ENCODE measurements at regions not wholly inside any gene's neighbourhood (a gene's known extent, or its start where the extent isn't known, plus 50 kb on each side); places are given as distances from the start of the nearest gene placed in this dataset.

- no peak for TF ChIP-seq EZH2phosphoT487 (IDR thresholded peaks at IDR 0.05; ENCODE audit: borderline replicate concordance, low read length)
- TF ChIP-seq EZH2 (IDR thresholded peaks at IDR 0.05; ENCODE audit: low read length, unreplicated experiment) = no peak
- no peak for TF ChIP-seq CTCF (conservative IDR thresholded peaks at IDR 0.05; ENCODE audit: low read depth, low read length)
- no peak overlapping the region for H2AFZ ChIP-seq (ENCODE audit: low read length)
- DNase-seq = peak; percentile 70
- ChIA-PET POLR2A (ENCODE audit: unreplicated experiment) (interaction anchor here (0.6 kb wide), 2 partner anchors 18 to 45 kb away, joined by 3 read pairs; no protein-coding TSS in a partner anchor), CTCF (interaction anchor here (1.1 kb wide), 1 partner anchor 420 kb away, joined by 5 read pairs; no protein-coding TSS in a partner anchor)
- intact Hi-C loops (cut with micrococcal nuclease) = no loop called here
- H3K4me3 ChIP-seq (ENCODE audit: low read length) = no peak overlapping the region
- H3K4me2 ChIP-seq (ENCODE audit: low read length) = peak overlapping the region; percentile 43; the same call in 1 of the 2 replicates
- ATAC-seq = peak; percentile 65
- 0 out of 2 replicates have a peak, but pooled peaks cover 3% of the 10 kb centered on the region for H3K36me3 ChIP-seq (ENCODE audit: low read depth, low read length)
- BruUV-seq (replicated peaks) = no TSS peak
- no peaks in the 10 kb centered on the region for H3K79me2 ChIP-seq (ENCODE audit: low read length)
- peaks cover 19% of the 10 kb centered on the region for H3K4me1 ChIP-seq (ENCODE audit: insufficient read depth, low read length)
- H3K27me3 ChIP-seq (ENCODE audit: low read length) = no peaks in the 10 kb centered on the region
- no peaks in the 10 kb centered on the region for H4K20me1 ChIP-seq (ENCODE audit: low read length)
- no peaks in the 10 kb centered on the region for H3F3A ChIP-seq (ENCODE audit: low read length, unreplicated experiment)
- no peaks in the 10 kb centered on the region for H3K9me2 ChIP-seq (replicated peaks; ENCODE audit: low read length)
- H3K9me3 ChIP-seq (ENCODE audit: low read length) = no peaks in the 10 kb centered on the region
- no peak overlapping the region for H3K27ac ChIP-seq (ENCODE audit: low read length)
- no peak overlapping the region for H3K9ac ChIP-seq (ENCODE audit: low read length)
Observed at GRCh38 chr1:98048244-98048643, 127.4 kb upstream of the DPYD start.

GRCh38 chr1:98047171-98047570 lies 126.3 kb upstream of the DPYD start:
- H3K9ac ChIP-seq (ENCODE audit: low read length) = no peak overlapping the region
- H3K27me3 ChIP-seq (ENCODE audit: low read length) = no peaks in the 10 kb centered on the region
- intact Hi-C loops (cut with micrococcal nuclease) = no loop called here
- no peaks in the 10 kb centered on the region for H3K79me2 ChIP-seq (ENCODE audit: low read length)
- POLR2A ChIA-PET (ENCODE audit: unreplicated experiment) = no interaction called here
- H3K27ac ChIP-seq (ENCODE audit: low read length) = no peak overlapping the region
- no peak overlapping the region for H3K4me2 ChIP-seq (ENCODE audit: low read length)
- no peaks in the 10 kb centered on the region for H3K9me2 ChIP-seq (replicated peaks; ENCODE audit: low read length)
- CTCF ChIA-PET = no interaction called here
- DNase-seq (no peak), ATAC-seq (no peak)
- no peak overlapping the region for H2AFZ ChIP-seq (ENCODE audit: low read length)
- peaks cover 10% of the 10 kb centered on the region for H3K4me1 ChIP-seq (ENCODE audit: insufficient read depth, low read length)
- H3F3A ChIP-seq (ENCODE audit: low read length, unreplicated experiment) = no peaks in the 10 kb centered on the region
- H3K9me3 ChIP-seq (ENCODE audit: low read length) = no peaks in the 10 kb centered on the region
- H3K36me3 ChIP-seq (ENCODE audit: low read depth, low read length) = 0 out of 2 replicates have a peak, but pooled peaks cover 3% of the 10 kb centered on the region
- no peaks in the 10 kb centered on the region for H4K20me1 ChIP-seq (ENCODE audit: low read length)
- BruUV-seq (replicated peaks) = no TSS peak
- H3K4me3 ChIP-seq (ENCODE audit: low read length) = no peak overlapping the region
- no peak for TF ChIP-seq EZH2phosphoT487 (IDR thresholded peaks at IDR 0.05; ENCODE audit: borderline replicate concordance, low read length)
- no peak for TF ChIP-seq CTCF (conservative IDR thresholded peaks at IDR 0.05; ENCODE audit: low read depth, low read length)
- TF ChIP-seq EZH2 (IDR thresholded peaks at IDR 0.05; ENCODE audit: low read length, unreplicated experiment) = no peak

- ATAC-seq = no peak
- intact Hi-C loops (cut with micrococcal nuclease) = no loop called here
- Histone ChIP-seq H2AFZ (ENCODE audit: low read length) (no peak overlapping the region), H3K27ac (ENCODE audit: low read length) (no peak overlapping the region), H3K9me3 (ENCODE audit: low read length) (no peaks in the 10 kb centered on the region), H3K4me1 (ENCODE audit: insufficient read depth, low read length) (no peaks in the 10 kb centered on the region), H4K20me1 (ENCODE audit: low read length) (no peaks in the 10 kb centered on the region), H3K9ac (ENCODE audit: low read length) (no peak overlapping the region), H3K79me2 (ENCODE audit: low read length) (no peaks in the 10 kb centered on the region), H3K27me3 (ENCODE audit: low read length) (no peaks in the 10 kb centered on the region), H3K4me3 (ENCODE audit: low read length) (no peak overlapping the region), H3K9me2 (replicated peaks; ENCODE audit: low read length) (no peaks in the 10 kb centered on the region), H3K4me2 (ENCODE audit: low read length) (no peak overlapping the region), H3K36me3 (ENCODE audit: low read depth, low read length) (0 out of 2 replicates have a peak, but pooled peaks cover 3% of the 10 kb centered on the region), H3F3A (ENCODE audit: low read length, unreplicated experiment) (no peaks in the 10 kb centered on the region)
- no TSS peak for BruUV-seq (replicated peaks)
- ChIA-PET POLR2A (ENCODE audit: unreplicated experiment) (no interaction called here), CTCF (no interaction called here)
- no peak for DNase-seq
- no peak for TF ChIP-seq CTCF (conservative IDR thresholded peaks at IDR 0.05; ENCODE audit: low read depth, low read length)
- TF ChIP-seq EZH2phosphoT487 (IDR thresholded peaks at IDR 0.05; ENCODE audit: borderline replicate concordance, low read length) = no peak
- no peak for TF ChIP-seq EZH2 (IDR thresholded peaks at IDR 0.05; ENCODE audit: low read length, unreplicated experiment)
Observed at GRCh38 chr1:98045767-98046641, 125.2 kb upstream of the DPYD start.
